ENCODE measurements at regions not wholly inside any gene's neighbourhood (a gene's known extent, or its start where the extent isn't known, plus 50 kb on each side); places are given as distances from the start of the nearest gene placed in this dataset.

DNA sequence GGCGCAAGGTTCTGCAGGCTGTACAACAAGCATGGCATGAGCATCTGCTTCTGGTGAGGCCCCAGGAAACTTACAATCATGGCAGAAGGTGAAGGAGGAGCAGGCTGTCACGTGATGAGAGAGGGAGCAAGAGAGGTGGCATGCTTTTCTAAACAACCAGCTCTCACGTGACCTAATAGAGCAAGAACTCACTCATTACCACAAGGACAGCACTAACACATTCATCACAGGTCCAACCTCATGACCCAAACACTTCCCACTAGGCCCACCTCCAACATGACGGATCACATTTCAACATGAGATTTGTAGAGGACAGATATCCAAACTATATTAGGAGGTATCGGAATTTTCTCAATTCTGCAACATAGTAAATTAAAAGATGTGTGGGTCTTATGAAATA lies 108.8 kb upstream of the DLX2 start:
- CTCF ChIA-PET (ENCODE audit: partially characterized antibody) = interaction anchor here (0.9 to 4.6 kb wide), 4 partner anchors 9 to 249 kb away, joined by 4 to 21 read pairs (median 6); no protein-coding TSS in a partner anchor
- H4K20me1 ChIP-seq (replicated peaks in 1 of 2; ENCODE audit: control insufficient read depth in 1 of 2, insufficient read depth in 2 of 2, low read length in 2 of 2) = no peaks in the 10 kb centered on the region
- no peak overlapping the region for H4K8ac ChIP-seq (ENCODE audit: extremely low read depth, insufficient read depth, low read length)
- H2AK5ac ChIP-seq (ENCODE audit: low read depth, low read length) = no peak overlapping the region
- H3K79me2 ChIP-seq (ENCODE audit: control insufficient read depth in 1 of 2, insufficient read depth in 2 of 2, low read length in 2 of 2) = no peaks in the 10 kb centered on the region
- no peak overlapping the region for H4K91ac ChIP-seq (replicated peaks; ENCODE audit: insufficient read length, low read length)
- no peak overlapping the region for H3K27ac ChIP-seq (ENCODE audit: low read depth, low read length)
- H3K9ac ChIP-seq (replicated peaks in 1 of 4; ENCODE audit: extremely low read depth in 1 of 4, low read depth in 3 of 4, low read length in 3 of 4) = no peak overlapping the region
- H3K23ac ChIP-seq (ENCODE audit: insufficient read length) = no peak overlapping the region
- H3K4ac ChIP-seq (replicated peaks; ENCODE audit: insufficient read length, low read depth, low read length) = no peak overlapping the region
- H3K27me3 ChIP-seq (replicated peaks in 1 of 4; ENCODE audit: control insufficient read depth in 3 of 4, extremely low read depth in 1 of 4, insufficient read depth in 3 of 4, low read length in 3 of 4) = no peaks in the 10 kb centered on the region
- no peak overlapping the region for H2AFZ ChIP-seq (ENCODE audit: low read length)
- DNase-seq (ENCODE audit: low read depth in 1 of 2, low spot score in 2 of 2) = no peak
- no peaks in the 10 kb centered on the region for H3K36me3 ChIP-seq (ENCODE audit: control insufficient read depth in 2 of 4, insufficient read depth in 4 of 4, low read length in 3 of 4)
- no peak overlapping the region for H3K4me2 ChIP-seq (ENCODE audit: insufficient read depth in 1 of 2, low read depth in 2 of 2, low read length in 2 of 2)
- no peak overlapping the region for H2BK120ac ChIP-seq (replicated peaks; ENCODE audit: low read depth, low read length)
- no peaks in the 10 kb centered on the region for H3K79me1 ChIP-seq (ENCODE audit: low read depth, low read length)
- H3K9me3 ChIP-seq (ENCODE audit: insufficient read depth in 2 of 2, low read depth in 1 of 2, low read length in 1 of 2) = no peaks in the 10 kb centered on the region
- H3K4me3 ChIP-seq (ENCODE audit: extremely low read depth in 1 of 4, insufficient read depth in 2 of 4, low read depth in 3 of 4, low read length in 4 of 4) = no peak overlapping the region
- H4K5ac ChIP-seq (ENCODE audit: insufficient read length, low read depth, low read length) = no peak overlapping the region
- H3K56ac ChIP-seq (replicated peaks; ENCODE audit: insufficient read length, low read depth, low read length) = no peak overlapping the region
- no peak overlapping the region for H3K18ac ChIP-seq (ENCODE audit: extremely low read depth, low read length)
- no peak overlapping the region for H2BK5ac ChIP-seq (ENCODE audit: low read depth, low read length)
- peaks cover 0 to 4% (median 2%) of the 10 kb centered on the region in 4 experiments; a peak in 3 of 7 replicates for H3K4me1 ChIP-seq (replicated peaks in 1 of 4; ENCODE audit: control insufficient read depth in 3 of 4, insufficient read depth in 4 of 4, low read length in 3 of 4)
- WGBS, 2 experiments (ENCODE audit: extremely low coverage in 1 of 2, insufficient coverage in 1 of 2, insufficient read length in 1 of 2, insufficient replicate concordance in 2 of 2, low coverage in 1 of 2, low lambda C conversion rate in 2 of 2, missing lambda C conversion rate in 1 of 2) = 71% methylated on average over 5 of the region's 5 CpGs; no CpG with 5 or more reads in 1 of the 2 experiments
- POLR2A ChIA-PET (ENCODE audit: partially characterized antibody) = no interaction called here
- H2BK12ac ChIP-seq (ENCODE audit: low read depth, low read length) = no peak overlapping the region
- no peak overlapping the region for H2BK20ac ChIP-seq (ENCODE audit: low read length)
- H3K14ac ChIP-seq (ENCODE audit: insufficient read length) = no peak overlapping the region
- FAIRE-seq = no peak
- no peaks in the 10 kb centered on the region for H3K23me2 ChIP-seq (ENCODE audit: low read depth, low read length)
- no peak overlapping the region for H2BK15ac ChIP-seq (ENCODE audit: low read length)
- TF ChIP-seq SIX5 (IDR thresholded peaks at IDR 0.05; ENCODE audit: low read depth, low read length) = no peak
- TF ChIP-seq SP4 (IDR thresholded peaks at IDR 0.05; ENCODE audit: low read length) = no peak
- TF ChIP-seq KDM4A (IDR thresholded peaks at IDR 0.05; ENCODE audit: low read depth, low read length, severe bottlenecking) = no peak
- no peak for TF ChIP-seq CTBP2 (IDR thresholded peaks at IDR 0.05; ENCODE audit: borderline replicate concordance, insufficient read depth, insufficient read length, low read length)
- no peak for TF ChIP-seq CEBPB (IDR thresholded peaks at IDR 0.05; ENCODE audit: low read depth, low read length)
- TF ChIP-seq EP300 (IDR thresholded peaks at IDR 0.05; ENCODE audit: borderline replicate concordance in 1 of 2, low read depth in 2 of 2, low read length in 2 of 2) = no peak
- no peak for TF ChIP-seq BACH1 (IDR thresholded peaks at IDR 0.05; ENCODE audit: low read length)
- TF ChIP-seq NRF1 (IDR thresholded peaks at IDR 0.05; ENCODE audit: low read depth, low read length) = no peak
- no peak for TF ChIP-seq YY1 (IDR thresholded peaks at IDR 0.05; ENCODE audit: low read depth, low read length)
- no peak for TF ChIP-seq TAF1 (IDR thresholded peaks at IDR 0.05; ENCODE audit: low read depth, low read length)
- no peak for TF ChIP-seq SIRT6 (IDR thresholded peaks at IDR 0.05; ENCODE audit: low read length)
- no peak for TF ChIP-seq MAFK (IDR thresholded peaks at IDR 0.05; ENCODE audit: low read depth, low read length)
- TF ChIP-seq TAF7 (optimal IDR thresholded peaks at IDR 0.05; ENCODE audit: borderline replicate concordance, low read depth, low read length) = no peak
